ENCODE measurements at regions not wholly inside any gene's neighbourhood (a gene's known extent, or its start where the extent isn't known, plus 50 kb on each side); places are given as distances from the start of the nearest gene placed in this dataset.

GRCh38 chr20:12593342-12593873 lies 415.4 kb upstream of the SPTLC3 start:
- no peak overlapping the region for H2AFZ ChIP-seq (ENCODE audit: insufficient read depth, low read depth, low read length, poor library complexity, severe bottlenecking)
- intact Hi-C loops (cut with micrococcal nuclease): no loop called here
- TF ChIP-seq CTCF (IDR thresholded peaks at IDR 0.05): no peak
- TF ChIP-seq EZH2 (IDR thresholded peaks at IDR 0.05; ENCODE audit: borderline replicate concordance, insufficient read depth, low read depth, low read length, poor library complexity, severe bottlenecking): no peak

GRCh38 chr20:12594410-12595088 lies 414.2 kb upstream of the SPTLC3 start:
- H3K27me3 Mint-ChIP-seq: no peaks in the 10 kb centered on the region
- no peak overlapping the region for H3K9ac ChIP-seq (ENCODE audit: low read length)
- intact Hi-C loops (cut with micrococcal nuclease): no loop called here
- ATAC-seq (ENCODE audit: low read depth): no peak
- TF ChIP-seq EZH2 (IDR thresholded peaks at IDR 0.05; ENCODE audit: borderline replicate concordance, insufficient read depth, low read depth, low read length, poor library complexity, severe bottlenecking) (no peak), CTCF (IDR thresholded peaks at IDR 0.05) (no peak)
- no peak overlapping the region for H3K4me3 Mint-ChIP-seq
- no CpG with 5 or more reads among the region's 2 CpGs for WGBS (ENCODE audit: insufficient coverage)
- ChIA-PET POLR2A (no interaction called here), CTCF (no interaction called here)
- H3K9me3 Mint-ChIP-seq (ENCODE audit: insufficient read depth): peaks cover 4% of the 10 kb centered on the region
- no peak for DNase-seq
- no peaks in the 10 kb centered on the region for H3K4me1 ChIP-seq (ENCODE audit: control insufficient read depth in 2 of 2, insufficient read depth in 2 of 2, low read length in 2 of 2)
- no peaks in the 10 kb centered on the region for H3K36me3 ChIP-seq (replicated peaks in 1 of 2; ENCODE audit: control extremely low read depth in 1 of 2, control insufficient read depth in 1 of 2, extremely low read depth in 1 of 2, insufficient read depth in 2 of 2, low read length in 1 of 2)
- H3K79me2 ChIP-seq (ENCODE audit: control insufficient read depth, insufficient read depth, low read length): no peaks in the 10 kb centered on the region
- H3K9me3 ChIP-seq (ENCODE audit: control extremely low read depth in 1 of 3, control insufficient read depth in 2 of 3, insufficient read depth in 1 of 3, low read length in 2 of 3): no peaks in the 10 kb centered on the region
- H3K4me3 ChIP-seq (ENCODE audit: control extremely low read depth in 1 of 5, extremely low read depth in 1 of 5, insufficient read depth in 1 of 5, low read depth in 2 of 5, low read length in 4 of 5): no peak overlapping the region
- no peaks in the 10 kb centered on the region for H4K20me1 ChIP-seq (ENCODE audit: control insufficient read depth, insufficient read depth, low read length, poor library complexity, severe bottlenecking)
- H3K4me2 ChIP-seq (replicated peaks; ENCODE audit: low read depth, low read length, poor library complexity, severe bottlenecking): no peak overlapping the region
- no peak overlapping the region for H2AFZ ChIP-seq (ENCODE audit: insufficient read depth, low read depth, low read length, poor library complexity, severe bottlenecking)
- no peaks in the 10 kb centered on the region for H3K4me1 Mint-ChIP-seq
- H3K27ac ChIP-seq (ENCODE audit: low read length in 2 of 2): no peak overlapping the region
- no peaks in the 10 kb centered on the region for H3K27me3 ChIP-seq (replicated peaks in 1 of 4; ENCODE audit: control extremely low read depth in 1 of 4, control insufficient read depth in 3 of 4, insufficient read depth in 4 of 4, low read length in 3 of 4)
- H3K27ac Mint-ChIP-seq: no peak overlapping the region

More at GRCh38 chr20:12593342-12593873, 415.4 kb upstream of the SPTLC3 start:
- H3K27me3 Mint-ChIP-seq: no peaks in the 10 kb centered on the region
- CTCF ChIA-PET: no interaction called here
- ATAC-seq (ENCODE audit: low read depth): no peak
- no peaks in the 10 kb centered on the region for H3K4me1 Mint-ChIP-seq
- no peak overlapping the region for H3K4me3 Mint-ChIP-seq
- no peaks in the 10 kb centered on the region for H4K20me1 ChIP-seq (ENCODE audit: control insufficient read depth, insufficient read depth, low read length, poor library complexity, severe bottlenecking)
- H3K9me3 ChIP-seq (ENCODE audit: control extremely low read depth in 1 of 3, control insufficient read depth in 2 of 3, insufficient read depth in 1 of 3, low read length in 2 of 3): peaks cover 0 to 6% (median 0%) of the 10 kb centered on the region in 3 donors
- H3K36me3 ChIP-seq (replicated peaks in 1 of 2; ENCODE audit: control extremely low read depth in 1 of 2, control insufficient read depth in 1 of 2, extremely low read depth in 1 of 2, insufficient read depth in 2 of 2, low read length in 1 of 2): no peaks in the 10 kb centered on the region
- no CpG with 5 or more reads among the region's 5 CpGs for WGBS (ENCODE audit: insufficient coverage)
- H3K27me3 ChIP-seq (replicated peaks in 1 of 4; ENCODE audit: control extremely low read depth in 1 of 4, control insufficient read depth in 3 of 4, insufficient read depth in 4 of 4, low read length in 3 of 4): no peaks in the 10 kb centered on the region
- H3K4me1 ChIP-seq (ENCODE audit: control insufficient read depth in 2 of 2, insufficient read depth in 2 of 2, low read length in 2 of 2): no peaks in the 10 kb centered on the region
- H3K9ac ChIP-seq (ENCODE audit: low read length): no peak overlapping the region
- peaks cover 4% of the 10 kb centered on the region for H3K9me3 Mint-ChIP-seq (ENCODE audit: insufficient read depth)
- H3K4me3 ChIP-seq (ENCODE audit: control extremely low read depth in 1 of 5, extremely low read depth in 1 of 5, insufficient read depth in 1 of 5, low read depth in 2 of 5, low read length in 4 of 5): no peak overlapping the region
- no peak overlapping the region for H3K27ac ChIP-seq (ENCODE audit: low read length in 2 of 2)
- no peaks in the 10 kb centered on the region for H3K79me2 ChIP-seq (ENCODE audit: control insufficient read depth, insufficient read depth, low read length)
- DNase-seq: no peak
- H3K4me2 ChIP-seq (replicated peaks; ENCODE audit: low read depth, low read length, poor library complexity, severe bottlenecking): no peak overlapping the region
- POLR2A ChIA-PET: no interaction called here
- H3K27ac Mint-ChIP-seq: no peak overlapping the region

Data from B cell (primary cell).